Kidney (tissue), 13 donors: ENCODE measurements at regions not wholly inside any gene's neighbourhood (a gene's known extent, or its start where the extent isn't known, plus 50 kb on each side); places are given as distances from the start of the nearest gene placed in this dataset.
A peak's percentile ranks its signal among the peaks of the same experiment; 100 is the strongest.

ENCODE experiments used
- DNase-seq, 5 donors: peaks; one replicate each; pipeline ENCODE4 v3.0.0-alpha.2; 2013 to 2020
- FAIRE-seq: peaks from 2 replicates; lab custom pipeline; 2012; peaks lifted over from hg19 to GRCh38; lab: Jason Lieb, UNC
- H3K27ac ChIP-seq, 2 donors: one replicate each; pipeline ENCODE4 v1.7.0; 2013; ENCODE audit warnings: low read depth in 2 of 2, low read length in 2 of 2, inconsistent platforms in 1 of 2
- H3K27me3 ChIP-seq: one replicate; pipeline ENCODE4 v1.7.1; 2013; ENCODE audit warnings: low read length, inconsistent platforms; ENCODE audit not compliant: control insufficient read depth, insufficient read depth
- H3K36me3 ChIP-seq, 3 donors: one replicate each; pipeline versions ENCODE4 v1.7.0 to v1.7.1; 2013; ENCODE audit warnings: low read length in 3 of 3, control low read depth in 1 of 3, inconsistent platforms in 1 of 3; ENCODE audit not compliant: insufficient read depth in 3 of 3, control insufficient read depth in 2 of 3
- H3K4me1 ChIP-seq, 3 donors: one replicate each; pipeline versions ENCODE4 v1.7.0 to v1.7.1; 2013; ENCODE audit warnings: low read length in 3 of 3, inconsistent platforms in 1 of 3, low read depth in 1 of 3; ENCODE audit not compliant: control insufficient read depth in 2 of 3, insufficient read depth in 2 of 3
- H3K4me3 ChIP-seq, 3 donors: one replicate each; pipeline versions ENCODE4 v1.7.0 to v1.8.1; 2013; ENCODE audit warnings: low read length in 3 of 3, control low read depth in 1 of 3, inconsistent platforms in 1 of 3
- H3K9ac ChIP-seq, 3 donors: one replicate each; pipeline versions ENCODE4 v1.7.0 to v1.7.1; 2013; ENCODE audit warnings: low read length in 3 of 3, control low read depth in 1 of 3, inconsistent platforms in 1 of 3
- H3K9me3 ChIP-seq, 3 donors: one replicate each; pipeline versions ENCODE4 v1.7.0 to v1.7.1; 2013; ENCODE audit warnings: low read length in 3 of 3, control low read depth in 1 of 3, inconsistent platforms in 1 of 3; ENCODE audit not compliant: control insufficient read depth in 2 of 3, insufficient read depth in 1 of 3
- CTCF ChIP-seq: IDR thresholded peaks from 3 replicates; pipeline ENCODE4 v1.5.1; 2012; ENCODE audit warnings: mild to moderate bottlenecking, moderate library complexity, borderline replicate concordance; ENCODE audit not compliant: insufficient read depth; ENCODE audit errors: extremely low read depth
- intact Hi-C: fragments of 100-400 bp; cut with DNase I; formaldehyde crosslinking; loops from one replicate; pipeline ENCODE4 v1.11.1; 2022
- donor health status: control.
- donor health status: control.
- donor health status: control.
- donor health status: control.
- donor health status: control.
- donor health status: DM: yes; HTN: yes; CAD: no.
- donor health status: Normal renal cell carcinoma (clear cell type).

- no peaks in the 10 kb centered on the region for H3K9me3 ChIP-seq
These were observed 150.0 kb upstream of the FTMT start for GRCh38 chr5:121701731-121702130.

GRCh38 chr5:121702682-121703081 is 149.0 kb upstream of the FTMT start:
- Histone ChIP-seq H3K9me3 (no peaks in the 10 kb centered on the region), H3K4me1 (no peaks in the 10 kb centered on the region), H3K27ac (no peak overlapping the region), H3K36me3 (no peaks in the 10 kb centered on the region), H3K4me3 (no peak overlapping the region), H3K27me3 (no peaks in the 10 kb centered on the region), H3K9ac (no peak overlapping the region)
- TF ChIP-seq CTCF = no peak
- DNase-seq (peak in 3 of 5 donors; percentile 15 to 46 (median 23)), FAIRE-seq (no peak)
- intact Hi-C loops = no loop called here

More at GRCh38 chr5:121701731-121702130, 150.0 kb upstream of the FTMT start:
- intact Hi-C loops = no loop called here
- Histone ChIP-seq H3K27me3 (no peaks in the 10 kb centered on the region), H3K4me1 (no peaks in the 10 kb centered on the region), H3K9ac (no peak overlapping the region), H3K4me3 (no peak overlapping the region), H3K36me3 (no peaks in the 10 kb centered on the region), H3K27ac (no peak overlapping the region)
- TF ChIP-seq CTCF = no peak
- DNase-seq (no peak), FAIRE-seq (no peak)

- DNase-seq = no peak
- H3K9ac ChIP-seq = no peak overlapping the region
- intact Hi-C loops = no loop called here
- no peak overlapping the region for H3K27ac ChIP-seq
- no peak overlapping the region for H3K4me3 ChIP-seq
- no peaks in the 10 kb centered on the region for H3K27me3 ChIP-seq
- H3K9me3 ChIP-seq = no peaks in the 10 kb centered on the region
- no peaks in the 10 kb centered on the region for H3K36me3 ChIP-seq
- TF ChIP-seq CTCF = no peak
- no peaks in the 10 kb centered on the region for H3K4me1 ChIP-seq
- FAIRE-seq = no peak
These were observed 147.4 kb upstream of the FTMT start for GRCh38 chr5:121704291-121704690.

GRCh38 chr5:121706686-121707085 is 145.0 kb upstream of the FTMT start:
- no peak for TF ChIP-seq CTCF
- no peak overlapping the region for H3K9ac ChIP-seq
- no peak overlapping the region for H3K4me3 ChIP-seq
- DNase-seq (no peak), FAIRE-seq (no peak)
- intact Hi-C loops = no loop called here
- H3K4me1 ChIP-seq = no peaks in the 10 kb centered on the region
- H3K27ac ChIP-seq = no peak overlapping the region
- no peaks in the 10 kb centered on the region for H3K36me3 ChIP-seq
- H3K27me3 ChIP-seq = no peaks in the 10 kb centered on the region
- H3K9me3 ChIP-seq = no peaks in the 10 kb centered on the region
